ENCODE measurements at regions not wholly inside any gene's neighbourhood (a gene's known extent, or its start where the extent isn't known, plus 50 kb on each side); places are given as distances from the start of the nearest gene placed in this dataset.

GRCh38 chr15:79602731-79603130, 170.6 kb downstream of the MINAR1 start:
- Histone ChIP-seq H3K4ac (ENCODE audit: low read depth, low read length) (no peak overlapping the region), H3K18ac (ENCODE audit: insufficient read length, low read depth, low read length) (no peak overlapping the region), H2BK120ac (ENCODE audit: low read depth, low read length, poor library complexity, severe bottlenecking) (no peak overlapping the region), H3K4me1 (ENCODE audit: insufficient read depth, low read length) (no peaks in the 10 kb centered on the region), H4K8ac (replicated peaks; ENCODE audit: insufficient read length, low read depth, low read length) (no peak overlapping the region), H3K79me2 (ENCODE audit: insufficient read depth, low read length) (no peaks in the 10 kb centered on the region), H3K27ac (ENCODE audit: insufficient read length, low read depth, low read length) (no peak overlapping the region), H3K14ac (ENCODE audit: insufficient read depth, low read length) (no peak overlapping the region), H3K9me3 (ENCODE audit: control insufficient read depth, low read depth, low read length) (no peaks in the 10 kb centered on the region), H4K20me1 (ENCODE audit: control insufficient read depth, insufficient read depth, insufficient read length) (no peaks in the 10 kb centered on the region), H2BK15ac (ENCODE audit: low read depth, low read length) (no peak overlapping the region), H3K23me2 (ENCODE audit: insufficient read length, low read depth, low read length, poor library complexity, severe bottlenecking) (no peaks in the 10 kb centered on the region), H4K5ac (ENCODE audit: insufficient read length, low read depth, low read length) (no peak overlapping the region), H3K56ac (ENCODE audit: insufficient read length, low read depth, low read length) (no peak overlapping the region), H2AK5ac (ENCODE audit: insufficient read length, low read length) (no peak overlapping the region), H3T11ph (ENCODE audit: low read length) (no peak overlapping the region), H3K4me2 (ENCODE audit: insufficient read depth, insufficient read length, low read length) (no peak overlapping the region), H4K91ac (ENCODE audit: insufficient read length, low read depth, low read length) (no peak overlapping the region), H2AFZ (ENCODE audit: low read length) (no peak overlapping the region), H2BK12ac (ENCODE audit: insufficient read length, low read depth, low read length) (no peak overlapping the region), H3K9ac (ENCODE audit: extremely low read depth, insufficient read length, low read length) (no peak overlapping the region), H2BK5ac (ENCODE audit: insufficient read length, low read length) (no peak overlapping the region), H3K23ac (ENCODE audit: insufficient read length, low read depth, low read length) (no peak overlapping the region), H3K79me1 (ENCODE audit: insufficient read depth, low read depth, low read length, poor library complexity, severe bottlenecking) (no peaks in the 10 kb centered on the region), H2BK20ac (ENCODE audit: low read depth, low read length, poor library complexity, severe bottlenecking) (no peak overlapping the region), H3K27me3 (ENCODE audit: insufficient read depth, low read length) (no peaks in the 10 kb centered on the region)
- Mint-ChIP-seq H3K27me3 (ENCODE audit: low read depth) (peaks cover 6% of the 10 kb centered on the region), H3K4me3 (no peak overlapping the region), H3K4me1 (no peaks in the 10 kb centered on the region), H3K36me3 (ENCODE audit: insufficient read depth in 1 of 3, low read depth in 3 of 3) (no peaks in the 10 kb centered on the region), H3K9me3 (no peaks in the 10 kb centered on the region), H3K27ac (no peak overlapping the region)
- no peak for DNase-seq
- TF ChIP-seq CTCF (conservative IDR thresholded peaks at IDR 0.05), result no peak
